Mesendoderm (in vitro differentiated cells): ENCODE measurements at regions not wholly inside any gene's neighbourhood (a gene's known extent, or its start where the extent isn't known, plus 50 kb on each side); places are given as distances from the start of the nearest gene placed in this dataset.

Source experiments
- DNase-seq: peaks from one replicate; pipeline ENCODE4 v3.0.0; 2013
- H2AK5ac ChIP-seq: 2 replicates; pipeline ENCODE4 v1.6.1; 2013; ENCODE audit warnings: low read length, inconsistent platforms
- H2BK120ac ChIP-seq: 2 replicates; pipeline ENCODE4 v1.6.1; 2013; ENCODE audit warnings: low read depth, mild to moderate bottlenecking, low read length, moderate library complexity, mixed read lengths
- H2BK15ac ChIP-seq: replicated peaks from 2 replicates; pipeline ENCODE4 v1.6.1; 2013; ENCODE audit warnings: low read depth, mild to moderate bottlenecking, moderate library complexity
- H2BK5ac ChIP-seq: 2 replicates; pipeline ENCODE4 v1.6.1; 2013; ENCODE audit warnings: low read length, inconsistent platforms
- H3K18ac ChIP-seq: 2 replicates; pipeline ENCODE4 v1.6.1; 2013; ENCODE audit warnings: mild to moderate bottlenecking, low read length, mixed read lengths
- H3K23ac ChIP-seq: one replicate; pipeline ENCODE4 v1.6.1; 2013; ENCODE audit warnings: low read length
- H3K27ac ChIP-seq: 2 replicates; pipeline ENCODE4 v1.5.1; 2013; ENCODE audit warnings: low read depth, mild to moderate bottlenecking, inconsistent platforms, low read length, moderate library complexity
- H3K27me3 ChIP-seq: 2 replicates; pipeline ENCODE4 v1.6.1; 2013; ENCODE audit warnings: low read length, control low read depth, mild to moderate bottlenecking, inconsistent platforms; ENCODE audit not compliant: insufficient read depth, poor library complexity
- H3K36me3 ChIP-seq: 2 replicates; pipeline ENCODE4 v1.6.1; 2013; ENCODE audit warnings: low read length, inconsistent platforms; ENCODE audit not compliant: control insufficient read depth, insufficient read depth
- H3K4ac ChIP-seq: one replicate; pipeline ENCODE4 v1.6.1; 2013; ENCODE audit warnings: low read depth, mild to moderate bottlenecking, low read length, moderate library complexity
- H3K4me1 ChIP-seq: 2 replicates; pipeline ENCODE4 v1.6.1; 2013; ENCODE audit warnings: low read depth, low read length, inconsistent platforms; ENCODE audit not compliant: control insufficient read depth
- H3K4me2 ChIP-seq: 2 replicates; pipeline ENCODE4 v1.6.1; 2013; ENCODE audit warnings: low read length
- H3K4me3 ChIP-seq: 2 replicates; pipeline ENCODE4 v1.5.1; 2013; ENCODE audit warnings: mild to moderate bottlenecking, low read length
- H3K56ac ChIP-seq: one replicate; pipeline ENCODE4 v1.6.1; 2013; ENCODE audit warnings: low read length
- H3K79me1 ChIP-seq: 2 replicates; pipeline ENCODE4 v1.6.1; 2013; ENCODE audit warnings: low read length, inconsistent platforms
- H3K79me2 ChIP-seq: 2 replicates; pipeline ENCODE4 v1.6.1; 2013; ENCODE audit warnings: mild to moderate bottlenecking, low read length; ENCODE audit not compliant: control insufficient read depth, insufficient read depth
- H3K9ac ChIP-seq: 2 replicates; pipeline ENCODE4 v1.6.1; 2013; ENCODE audit warnings: low read length, inconsistent platforms
- H4K5ac ChIP-seq: one replicate; pipeline ENCODE4 v1.6.1; 2013; ENCODE audit warnings: low read length
- H4K8ac ChIP-seq: one replicate; pipeline ENCODE4 v1.6.1; 2013; ENCODE audit warnings: low read depth, mild to moderate bottlenecking, control low read depth, low read length, moderate library complexity
- WGBS: extraction: QIAGEN DNeasy Blood & Tissue Kit; methylation state at CpG from one replicate; pipeline ENCODE4 v1.1.7; 2013; ENCODE audit warnings: low lambda C conversion rate, missing lambda C conversion rate; ENCODE audit not compliant: insufficient coverage; ENCODE audit errors: extremely low coverage; 5-methylcytosine and 5-hydroxymethylcytosine counted together

GRCh38 chr2:134104754-134105153 is 149.1 kb upstream of the MGAT5 start:
- H3K18ac ChIP-seq = no peak overlapping the region
- no peak overlapping the region for H2AK5ac ChIP-seq
- no peak overlapping the region for H2BK5ac ChIP-seq
- H3K27ac ChIP-seq = no peak overlapping the region
- H3K36me3 ChIP-seq = no peaks in the 10 kb centered on the region
- H3K23ac ChIP-seq = no peak overlapping the region
- no peak overlapping the region for H4K5ac ChIP-seq
- no peak for DNase-seq
- no peaks in the 10 kb centered on the region for H3K27me3 ChIP-seq
- no peak overlapping the region for H3K9ac ChIP-seq
- WGBS = no CpG with 5 or more reads among the region's 1 CpG
- no peak overlapping the region for H2BK15ac ChIP-seq
- H4K8ac ChIP-seq = no peak overlapping the region
- no peaks in the 10 kb centered on the region for H3K79me1 ChIP-seq
- no peak overlapping the region for H2BK120ac ChIP-seq
- no peak overlapping the region for H3K4ac ChIP-seq
- no peaks in the 10 kb centered on the region for H3K79me2 ChIP-seq
- H3K4me1 ChIP-seq = no peaks in the 10 kb centered on the region
- H3K4me3 ChIP-seq = no peak overlapping the region
- no peak overlapping the region for H3K4me2 ChIP-seq
- no peak overlapping the region for H3K56ac ChIP-seq

GRCh38 chr2:134107402-134107801 is 146.5 kb upstream of the MGAT5 start:
- no peak overlapping the region for H3K18ac ChIP-seq
- H3K79me1 ChIP-seq = no peaks in the 10 kb centered on the region
- no peaks in the 10 kb centered on the region for H3K4me1 ChIP-seq
- no peaks in the 10 kb centered on the region for H3K36me3 ChIP-seq
- no peak overlapping the region for H3K4me3 ChIP-seq
- no peak overlapping the region for H3K27ac ChIP-seq
- H4K5ac ChIP-seq = no peak overlapping the region
- H2BK5ac ChIP-seq = no peak overlapping the region
- H3K4ac ChIP-seq = no peak overlapping the region
- no peak overlapping the region for H2BK120ac ChIP-seq
- no peak overlapping the region for H2AK5ac ChIP-seq
- H3K56ac ChIP-seq = no peak overlapping the region
- H3K4me2 ChIP-seq = no peak overlapping the region
- no peak overlapping the region for H2BK15ac ChIP-seq
- no peak overlapping the region for H4K8ac ChIP-seq
- WGBS = no CpG with 5 or more reads among the region's 3 CpGs
- no peak overlapping the region for H3K23ac ChIP-seq
- H3K79me2 ChIP-seq = no peaks in the 10 kb centered on the region
- no peaks in the 10 kb centered on the region for H3K27me3 ChIP-seq
- DNase-seq = peak; percentile 54
- H3K9ac ChIP-seq = no peak overlapping the region

DNA sequence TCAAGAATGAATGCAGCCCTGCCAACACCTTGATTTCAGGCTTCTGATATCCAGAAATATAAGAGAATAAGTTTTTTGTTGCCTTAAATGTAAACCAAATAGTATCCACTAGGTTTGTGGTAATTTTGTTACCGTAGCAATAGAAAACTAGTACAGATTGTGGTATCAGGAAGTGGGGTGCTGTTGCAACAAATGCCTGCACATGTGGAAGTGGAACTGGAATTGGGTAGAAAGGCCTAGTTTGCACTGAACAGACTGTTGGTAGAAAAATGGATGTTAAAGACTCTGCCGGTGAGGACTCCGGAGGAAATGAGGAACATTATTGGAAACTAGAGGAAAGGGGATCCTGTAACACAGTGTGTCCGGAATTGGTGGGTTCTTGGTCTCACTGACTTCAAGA is 145.8 kb upstream of the MGAT5 start:
- no peaks in the 10 kb centered on the region for H3K79me2 ChIP-seq
- DNase-seq = no peak
- H3K4me1 ChIP-seq = no peaks in the 10 kb centered on the region
- H4K5ac ChIP-seq = no peak overlapping the region
- no peak overlapping the region for H3K9ac ChIP-seq
- no peak overlapping the region for H2BK120ac ChIP-seq
- H3K27ac ChIP-seq = no peak overlapping the region
- no peak overlapping the region for H3K23ac ChIP-seq
- no peak overlapping the region for H2BK5ac ChIP-seq
- no peak overlapping the region for H3K56ac ChIP-seq
- H2AK5ac ChIP-seq = no peak overlapping the region
- H3K4ac ChIP-seq = no peak overlapping the region
- no peak overlapping the region for H2BK15ac ChIP-seq
- H3K36me3 ChIP-seq = no peaks in the 10 kb centered on the region
- no peaks in the 10 kb centered on the region for H3K79me1 ChIP-seq
- no peak overlapping the region for H3K4me2 ChIP-seq
- H4K8ac ChIP-seq = no peak overlapping the region
- no peak overlapping the region for H3K4me3 ChIP-seq
- H3K18ac ChIP-seq = no peak overlapping the region
- no CpG with 5 or more reads among the region's 4 CpGs for WGBS
- no peaks in the 10 kb centered on the region for H3K27me3 ChIP-seq

DNA sequence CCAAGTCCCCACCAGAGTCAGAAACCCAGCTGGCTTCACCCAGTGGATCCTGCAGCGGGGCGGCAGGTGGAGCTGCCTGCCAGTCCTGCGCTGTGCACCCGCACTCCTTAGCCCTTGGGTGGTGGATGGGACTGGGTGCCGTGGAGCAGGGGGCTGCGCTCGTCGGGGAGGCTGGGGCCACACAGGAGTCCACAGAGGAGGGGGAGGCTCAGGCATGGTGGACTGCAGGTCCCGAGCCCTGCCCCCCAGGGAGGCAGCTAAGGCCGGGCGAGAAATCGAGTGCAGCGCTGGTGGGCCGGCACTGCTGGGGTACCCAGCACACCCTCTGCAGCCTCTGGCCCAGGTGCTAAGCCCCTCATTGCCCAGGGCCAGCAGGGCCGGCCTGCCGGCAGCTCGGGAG is 144.6 kb upstream of the MGAT5 start:
- no peak overlapping the region for H3K27ac ChIP-seq
- H3K4ac ChIP-seq = no peak overlapping the region
- H3K36me3 ChIP-seq = no peaks in the 10 kb centered on the region
- H4K8ac ChIP-seq = no peak overlapping the region
- H3K4me1 ChIP-seq = no peaks in the 10 kb centered on the region
- H3K79me2 ChIP-seq = no peaks in the 10 kb centered on the region
- no peak overlapping the region for H3K56ac ChIP-seq
- H3K27me3 ChIP-seq = no peaks in the 10 kb centered on the region
- H3K18ac ChIP-seq = no peak overlapping the region
- WGBS = no CpG with 5 or more reads among the region's 17 CpGs
- H2AK5ac ChIP-seq = no peak overlapping the region
- no peak for DNase-seq
- no peak overlapping the region for H3K4me2 ChIP-seq
- no peaks in the 10 kb centered on the region for H3K79me1 ChIP-seq
- H3K4me3 ChIP-seq = no peak overlapping the region
- H2BK120ac ChIP-seq = no peak overlapping the region
- no peak overlapping the region for H3K9ac ChIP-seq
- H3K23ac ChIP-seq = no peak overlapping the region
- H2BK5ac ChIP-seq = no peak overlapping the region
- H4K5ac ChIP-seq = no peak overlapping the region
- no peak overlapping the region for H2BK15ac ChIP-seq

DNA sequence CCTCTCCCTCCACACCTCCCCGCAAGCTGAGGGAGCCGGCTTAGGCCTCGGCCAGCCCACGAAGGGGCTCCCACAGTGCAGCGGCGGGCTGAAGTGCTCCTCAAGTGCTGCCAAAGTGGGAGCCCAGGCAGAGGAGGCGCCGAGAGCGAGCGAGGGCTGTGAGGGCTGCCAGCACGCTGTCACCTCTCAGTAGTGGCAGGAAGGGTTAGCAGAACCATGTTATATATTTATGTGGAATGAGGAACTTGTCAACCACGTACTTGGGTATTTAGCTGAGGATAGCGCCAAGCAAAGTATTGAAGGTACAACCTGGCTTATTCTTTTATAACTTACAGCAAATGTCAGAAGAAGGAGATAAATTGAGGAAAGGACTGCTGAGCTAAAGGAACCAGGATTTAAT is 144.1 kb upstream of the MGAT5 start:
- Histone ChIP-seq H2BK5ac (no peak overlapping the region), H3K79me2 (no peaks in the 10 kb centered on the region), H3K4me3 (no peak overlapping the region), H4K8ac (no peak overlapping the region), H3K9ac (no peak overlapping the region), H3K4me1 (no peaks in the 10 kb centered on the region), H2BK15ac (no peak overlapping the region), H3K4ac (no peak overlapping the region), H3K27me3 (no peaks in the 10 kb centered on the region), H3K36me3 (no peaks in the 10 kb centered on the region), H2AK5ac (no peak overlapping the region), H3K79me1 (no peaks in the 10 kb centered on the region), H3K4me2 (no peak overlapping the region), H3K27ac (no peak overlapping the region), H2BK120ac (no peak overlapping the region), H3K56ac (no peak overlapping the region), H3K23ac (no peak overlapping the region), H4K5ac (no peak overlapping the region), H3K18ac (no peak overlapping the region)
- DNase-seq = no peak
- WGBS = no CpG with 5 or more reads among the region's 13 CpGs

DNA sequence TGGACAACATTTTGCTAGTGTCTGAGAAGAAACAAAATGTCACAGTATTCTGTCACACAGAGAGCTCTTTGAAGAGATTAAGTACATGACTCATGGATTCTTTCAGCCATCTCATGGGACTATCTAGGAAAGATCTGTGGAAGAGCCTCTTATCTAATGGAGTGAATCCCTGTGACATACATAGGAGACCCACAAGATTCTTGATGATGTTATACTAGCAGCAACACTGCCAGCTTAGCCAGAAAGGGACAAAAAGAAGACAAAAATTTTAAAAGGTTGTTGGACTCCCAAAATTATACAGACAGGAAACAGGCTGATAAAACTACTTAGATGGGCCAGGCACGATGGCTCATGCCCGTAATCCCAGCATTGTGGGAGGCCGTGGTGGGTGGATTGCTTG is 143.3 kb upstream of the MGAT5 start:
- Histone ChIP-seq H3K56ac (no peak overlapping the region), H3K4me1 (no peaks in the 10 kb centered on the region), H3K9ac (no peak overlapping the region), H4K8ac (no peak overlapping the region), H3K36me3 (no peaks in the 10 kb centered on the region), H4K5ac (no peak overlapping the region), H3K4ac (no peak overlapping the region), H3K79me2 (no peaks in the 10 kb centered on the region), H2BK120ac (no peak overlapping the region), H3K23ac (no peak overlapping the region), H2BK15ac (no peak overlapping the region), H3K4me3 (no peak overlapping the region), H3K4me2 (no peak overlapping the region), H3K27me3 (no peaks in the 10 kb centered on the region), H3K27ac (no peak overlapping the region), H3K18ac (no peak overlapping the region), H2AK5ac (no peak overlapping the region), H3K79me1 (no peaks in the 10 kb centered on the region), H2BK5ac (no peak overlapping the region)
- no CpG with 5 or more reads among the region's 3 CpGs for WGBS
- no peak for DNase-seq
